ENCODE measurements at regions not wholly inside any gene's neighbourhood (a gene's known extent, or its start where the extent isn't known, plus 50 kb on each side); places are given as distances from the start of the nearest gene placed in this dataset.

GRCh38 chr20:24138951-24139350 lies 150.4 kb upstream of the GGTLC1 start:
- no peak for DNase-seq (ENCODE audit: low read depth in 2 of 2)

GRCh38 chr20:24138196-24138857 lies 149.7 kb upstream of the GGTLC1 start:
- no peak for DNase-seq (ENCODE audit: low read depth in 2 of 2)

- DNase-seq (ENCODE audit: low read depth in 2 of 2): no peak
Observed at GRCh38 chr20:24136659-24137246, 148.2 kb upstream of the GGTLC1 start.

DNA sequence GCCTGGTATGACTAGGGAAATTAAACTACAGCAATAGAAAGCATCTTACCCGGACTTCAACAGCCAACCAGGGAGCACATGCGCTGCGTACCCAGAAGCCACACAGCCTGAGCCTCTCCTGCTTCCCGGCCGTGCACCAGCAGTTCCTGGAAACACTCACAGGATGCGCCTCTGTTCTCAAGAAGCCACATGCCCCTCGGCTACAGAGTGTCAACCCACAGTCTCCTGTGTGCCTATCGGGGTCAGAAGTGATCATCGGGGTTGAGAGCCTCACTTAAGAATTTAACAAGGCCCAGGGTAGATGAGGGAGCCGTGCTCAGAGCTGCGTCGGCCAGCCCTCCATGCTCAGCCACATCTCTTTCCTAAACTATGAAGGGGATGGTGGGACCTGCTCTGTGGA lies 147.2 kb upstream of the GGTLC1 start:
- no peak for DNase-seq (ENCODE audit: low read depth in 2 of 2)

DNA sequence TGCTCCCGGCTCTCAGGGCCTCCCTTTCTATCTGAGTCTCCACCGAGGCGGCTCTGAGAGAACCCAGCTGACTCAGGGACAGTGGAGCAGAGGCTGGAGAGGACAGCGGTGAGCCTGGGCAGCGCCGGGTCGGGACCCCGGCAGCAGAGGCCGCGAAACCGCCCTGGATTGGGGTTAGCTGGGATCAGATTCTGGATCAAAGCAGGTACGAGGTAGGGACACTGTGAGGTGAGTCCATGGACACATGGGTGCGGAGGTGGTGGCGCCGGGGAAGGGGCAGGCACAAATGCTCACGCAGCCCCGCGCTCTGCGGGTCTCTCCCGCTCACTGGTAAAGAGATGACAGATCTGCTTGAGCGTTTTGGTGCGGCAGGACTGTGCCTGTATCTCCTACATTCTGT lies 146.4 kb upstream of the GGTLC1 start:
- DNase-seq (ENCODE audit: low read depth in 2 of 2): no peak

DNA sequence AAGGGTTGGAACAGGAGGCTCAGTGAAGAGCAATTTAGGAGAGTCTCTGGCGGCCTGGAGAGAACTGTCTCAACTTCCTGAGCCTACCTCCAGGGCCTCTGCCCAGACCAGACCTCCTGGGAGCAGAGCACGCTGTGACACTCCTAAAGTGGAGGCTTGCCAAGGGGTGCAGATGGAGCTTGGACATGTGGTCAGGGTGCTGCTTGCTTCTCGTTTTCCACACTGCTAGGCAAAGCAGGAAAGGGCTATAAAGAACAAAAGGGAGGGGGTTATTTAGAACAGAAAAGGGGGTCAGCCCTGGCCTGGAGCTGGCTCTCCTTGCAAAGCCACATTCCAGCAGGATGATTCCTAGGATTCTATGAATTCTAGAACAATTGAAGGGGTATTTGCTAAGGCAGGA lies 145.7 kb upstream of the GGTLC1 start:
- DNase-seq (ENCODE audit: low read depth in 2 of 2): no peak

DNA sequence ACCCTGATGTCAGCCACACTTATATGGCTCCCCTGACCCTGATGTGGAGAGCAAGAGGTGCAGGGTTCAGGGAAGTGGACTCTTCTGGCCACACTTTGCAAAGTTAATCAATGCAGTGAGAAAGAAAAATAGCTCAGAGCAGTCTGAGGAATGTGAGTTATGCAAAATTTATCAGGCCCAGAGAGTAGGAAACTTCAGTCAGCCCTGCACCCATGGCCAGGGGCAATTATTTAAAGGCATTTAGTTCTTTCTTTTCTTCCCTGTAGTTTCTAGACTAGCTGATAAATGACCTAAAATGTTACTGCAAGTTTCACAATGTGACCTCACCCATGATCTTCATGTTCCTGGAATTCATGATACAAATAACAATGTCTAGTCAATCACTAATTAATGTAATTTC lies 143.7 kb upstream of the GGTLC1 start:
- DNase-seq (ENCODE audit: low read depth in 2 of 2): no peak

GRCh38 chr20:24131684-24132083 lies 143.1 kb upstream of the GGTLC1 start:
- no peak for DNase-seq (ENCODE audit: low read depth in 2 of 2)

GRCh38 chr20:24131281-24131680 lies 142.7 kb upstream of the GGTLC1 start:
- no peak for DNase-seq (ENCODE audit: low read depth in 2 of 2)

DNA sequence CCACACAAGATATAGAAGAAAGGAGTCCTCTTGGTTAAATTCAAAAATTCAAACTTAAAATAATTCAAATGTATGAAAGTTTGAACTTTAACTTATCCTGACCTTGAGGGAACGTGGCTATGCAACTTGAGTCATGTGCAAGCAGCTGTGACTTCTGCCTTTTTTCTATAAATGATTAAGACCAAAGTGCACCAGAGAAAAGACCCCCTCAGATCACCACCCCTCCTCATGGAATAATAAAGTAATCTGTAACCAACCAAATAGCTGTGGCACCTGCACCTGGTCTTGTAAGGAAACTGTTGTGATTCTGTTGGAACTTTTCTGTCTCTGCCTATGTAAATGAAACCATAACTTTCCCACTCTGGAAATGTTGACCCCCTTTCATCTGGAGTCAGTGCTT lies 141.1 kb upstream of the GGTLC1 start:
- no peak for DNase-seq (ENCODE audit: low read depth in 2 of 2)

- no peak for DNase-seq (ENCODE audit: low read depth in 2 of 2)
Observed at GRCh38 chr20:24124951-24125650, 136.5 kb upstream of the GGTLC1 start.

- DNase-seq (ENCODE audit: low read depth in 2 of 2): no peak
Observed at GRCh38 chr20:24124003-24124402, 135.4 kb upstream of the GGTLC1 start.

- no peak for DNase-seq (ENCODE audit: low read depth in 2 of 2)
Observed at GRCh38 chr20:24118441-24119175, 130.0 kb upstream of the GGTLC1 start.

DNA sequence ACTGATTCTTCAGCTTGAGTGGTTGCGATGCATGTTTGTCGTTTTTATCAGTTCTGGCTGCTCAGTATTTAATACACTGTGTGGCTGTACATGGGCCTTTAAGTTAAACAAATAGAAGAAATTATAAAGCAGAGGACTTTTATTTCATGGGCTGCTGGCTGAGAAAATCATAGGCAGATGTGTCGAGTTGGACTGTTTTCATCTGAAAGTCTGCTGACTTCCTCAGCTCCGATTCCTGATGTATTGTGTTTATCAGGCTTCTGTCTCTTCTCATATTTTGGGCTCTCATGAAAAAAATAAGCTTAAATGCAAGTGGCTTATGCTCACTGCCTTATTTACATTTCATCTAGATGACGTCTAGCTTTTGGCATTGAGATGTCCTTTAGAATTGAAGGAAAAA lies 129.5 kb upstream of the GGTLC1 start:
- no peak for DNase-seq (ENCODE audit: low read depth in 2 of 2)

DNA sequence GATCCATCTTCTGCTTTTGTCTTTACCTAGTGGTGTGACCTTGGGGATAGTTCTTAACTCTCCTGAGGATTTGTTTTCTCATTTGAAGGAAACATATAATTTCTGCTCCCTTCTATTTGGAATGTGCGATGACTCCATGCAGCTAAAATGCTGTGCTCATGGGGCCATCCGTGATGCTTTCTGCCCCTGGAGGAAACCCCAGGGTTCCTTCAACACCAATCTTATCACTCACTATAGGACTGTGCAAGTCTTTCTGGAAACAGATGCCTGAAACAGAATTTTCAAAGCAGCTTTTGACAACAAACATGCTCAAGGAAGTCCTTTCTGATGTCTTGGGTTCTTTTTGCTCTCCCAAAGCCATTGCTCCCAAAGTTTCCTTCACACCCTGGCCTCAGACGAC lies 128.8 kb upstream of the GGTLC1 start:
- no peak for DNase-seq (ENCODE audit: low read depth in 2 of 2)

- no peak for DNase-seq (ENCODE audit: low read depth in 2 of 2)
Observed at GRCh38 chr20:24116611-24117010, 128.0 kb upstream of the GGTLC1 start.

DNA sequence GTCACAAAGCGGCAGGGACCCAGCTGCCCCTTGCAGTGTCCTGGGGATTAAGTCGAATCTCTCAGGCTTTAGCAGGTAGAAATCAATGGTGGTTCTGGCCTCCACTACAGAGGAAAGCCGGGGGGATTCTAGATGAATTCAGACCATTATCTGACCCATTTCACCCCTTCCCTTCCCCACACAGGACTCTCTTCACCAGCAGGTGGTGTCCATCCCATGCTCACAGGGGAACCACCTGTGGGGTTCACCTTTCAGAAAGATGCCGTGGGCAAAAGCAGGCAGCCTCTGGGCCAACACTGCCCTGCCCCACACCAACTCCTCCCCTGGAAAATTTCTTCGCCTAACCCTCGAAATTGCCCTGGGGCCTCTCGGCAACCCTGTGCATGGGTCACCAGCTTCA lies 123.8 kb upstream of the GGTLC1 start:
- no peak for DNase-seq (ENCODE audit: low read depth in 2 of 2)

GRCh38 chr20:24111858-24112257 lies 123.3 kb upstream of the GGTLC1 start:
- no peak for DNase-seq (ENCODE audit: low read depth in 2 of 2)

DNA sequence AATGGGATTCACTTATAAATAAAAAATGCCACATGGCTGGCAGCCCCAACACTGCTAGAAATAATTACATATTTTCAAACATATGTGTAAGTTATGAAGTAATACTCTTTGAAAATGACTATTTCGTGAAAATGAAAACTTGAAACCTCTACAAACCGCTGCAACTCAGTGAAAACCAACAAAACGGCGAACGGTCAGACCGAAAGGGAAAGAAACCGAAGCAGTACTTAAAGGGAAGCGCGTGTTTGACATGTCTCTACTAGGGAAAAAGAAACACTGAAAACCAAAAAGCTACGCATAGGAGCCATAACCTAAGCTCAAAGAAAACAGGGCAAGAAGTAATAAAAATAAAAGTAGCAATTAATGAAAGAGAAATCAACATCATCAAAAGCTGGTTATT lies 121.0 kb upstream of the GGTLC1 start:
- DNase-seq (ENCODE audit: low read depth in 2 of 2): no peak

- no peak for DNase-seq (ENCODE audit: low read depth in 2 of 2)
Observed at GRCh38 chr20:24109008-24109407, 120.4 kb upstream of the GGTLC1 start.

DNA sequence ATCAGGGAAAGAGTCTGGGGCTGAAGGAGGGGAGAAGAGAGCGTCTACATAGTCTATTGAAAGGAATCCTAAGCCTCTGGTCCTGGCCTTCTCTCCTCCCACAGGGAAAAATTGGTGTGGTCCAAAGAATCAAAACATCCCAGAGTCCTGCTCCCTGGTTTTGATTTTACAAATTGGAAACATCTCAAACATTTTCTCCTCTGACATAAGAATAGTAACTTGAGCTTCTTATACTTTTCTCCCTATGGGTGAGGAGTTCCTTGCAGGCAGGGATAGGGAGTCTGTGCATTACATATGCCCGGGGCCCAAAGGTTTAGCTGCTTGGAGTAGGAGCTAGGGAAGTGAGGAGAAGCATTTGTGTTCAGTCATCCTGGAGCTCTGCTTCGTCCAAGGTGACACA lies 120.0 kb upstream of the GGTLC1 start:
- DNase-seq (ENCODE audit: low read depth in 2 of 2): no peak

DNA sequence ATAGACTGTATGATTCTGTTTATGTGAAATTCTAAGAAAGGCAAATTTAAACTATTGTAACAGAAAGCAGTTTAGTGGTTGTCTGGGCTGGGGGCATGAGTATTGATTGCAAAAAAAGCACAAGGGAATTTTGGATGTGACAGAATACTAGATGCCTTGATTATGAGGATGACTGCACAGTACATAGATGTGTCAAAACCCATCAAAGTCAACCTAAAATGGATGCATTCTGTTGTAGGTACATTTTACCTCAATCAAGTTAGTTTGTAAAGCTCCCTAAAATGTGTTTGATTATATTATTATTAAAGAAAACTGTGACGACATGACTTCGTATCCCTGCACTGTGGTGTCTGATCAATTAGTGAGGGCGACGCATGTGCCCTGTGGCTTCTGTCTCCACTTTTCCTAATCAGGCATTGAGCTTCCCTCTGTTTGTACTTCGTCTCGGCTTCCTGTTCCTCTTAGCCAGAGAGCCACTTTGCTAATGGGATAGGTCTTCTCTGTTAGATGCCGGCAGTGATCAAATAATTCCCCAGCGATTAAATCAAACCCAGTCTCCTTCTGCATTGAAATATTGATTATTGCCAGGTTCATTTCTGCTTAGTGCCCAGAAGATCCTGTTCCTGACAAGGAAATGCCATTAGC lies 118.3 kb upstream of the GGTLC1 start:
- no peak for DNase-seq (ENCODE audit: low read depth in 2 of 2)

Data from stimulated activated CD8-positive, alpha-beta memory T cell treated with anti-CD3 and anti-CD28 coated beads, Interleukin-2, amount 100 ng/mL, for 48 hours (primary cell).